Progenitor cell of endocrine pancreas (in vitro differentiated cells): ENCODE measurements at regions not wholly inside any gene's neighbourhood (a gene's known extent, or its start where the extent isn't known, plus 50 kb on each side); places are given as distances from the start of the nearest gene placed in this dataset.

Experiments used
- DNase-seq: peaks from one replicate; pipeline ENCODE4 v3.0.0; 2021; ENCODE audit warnings: low spot score; ENCODE audit not compliant: unreplicated experiment
- H3K27ac Mint-ChIP-seq: 2 replicates; pipeline ENCODE4 v1.8.0; 2021; ENCODE audit warnings: mild to moderate bottlenecking, moderate library complexity, mixed read lengths
- H3K27me3 Mint-ChIP-seq: 2 replicates; pipeline ENCODE4 v1.8.0; 2021; ENCODE audit warnings: mixed read lengths
- H3K36me3 Mint-ChIP-seq: 2 replicates; pipeline ENCODE4 v1.8.0; 2022; ENCODE audit warnings: mixed read lengths; ENCODE audit not compliant: insufficient read depth
- H3K4me1 Mint-ChIP-seq: 2 replicates; pipeline ENCODE4 v1.8.0; 2021; ENCODE audit warnings: low read depth, mixed read lengths
- H3K4me3 Mint-ChIP-seq: 2 replicates; pipeline ENCODE4 v1.8.0; 2021; ENCODE audit warnings: low read depth, mild to moderate bottlenecking, moderate library complexity, mixed read lengths
- H3K9me3 Mint-ChIP-seq: 2 replicates; pipeline ENCODE4 v1.8.0; 2021; ENCODE audit warnings: low read depth, mixed read lengths
- TF ChIP-seq, protein P1 (sequence below): fragments of 200-600 bp; sonication (generic); IDR thresholded peaks from one replicate; pipeline ENCODE4 v1.5.0; 2021; ENCODE audit warnings: antibody characterized with exemption, mild to moderate bottlenecking; ENCODE audit not compliant: unreplicated experiment

DNA sequence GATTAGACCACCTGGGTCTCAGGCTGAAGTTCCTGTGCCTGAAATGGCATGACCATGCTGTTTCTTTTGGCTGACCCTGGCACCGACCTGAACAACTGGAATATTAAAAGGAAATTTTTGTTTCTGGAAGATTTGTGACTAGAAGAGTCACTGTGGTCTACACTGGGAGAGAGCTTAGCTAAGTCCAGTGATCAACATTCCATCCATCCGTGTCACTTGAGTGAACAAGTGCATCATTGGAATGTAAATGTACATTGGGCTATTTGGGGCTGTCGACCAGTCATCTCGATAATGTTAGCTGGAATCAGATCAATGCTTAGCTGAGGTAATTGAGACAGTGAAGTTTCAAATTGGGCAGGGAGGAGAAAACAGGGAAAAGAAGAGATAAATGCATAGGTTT is 95.4 kb upstream of the CCDC85A start:
- H3K27ac Mint-ChIP-seq = no peak overlapping the region
- no peak overlapping the region for H3K4me3 Mint-ChIP-seq
- no peaks in the 10 kb centered on the region for H3K9me3 Mint-ChIP-seq
- H3K4me1 Mint-ChIP-seq = peaks cover 2% of the 10 kb centered on the region
- peaks cover 4% of the 10 kb centered on the region for H3K27me3 Mint-ChIP-seq
- DNase-seq = no peak
- TF ChIP-seq, protein P1, sequence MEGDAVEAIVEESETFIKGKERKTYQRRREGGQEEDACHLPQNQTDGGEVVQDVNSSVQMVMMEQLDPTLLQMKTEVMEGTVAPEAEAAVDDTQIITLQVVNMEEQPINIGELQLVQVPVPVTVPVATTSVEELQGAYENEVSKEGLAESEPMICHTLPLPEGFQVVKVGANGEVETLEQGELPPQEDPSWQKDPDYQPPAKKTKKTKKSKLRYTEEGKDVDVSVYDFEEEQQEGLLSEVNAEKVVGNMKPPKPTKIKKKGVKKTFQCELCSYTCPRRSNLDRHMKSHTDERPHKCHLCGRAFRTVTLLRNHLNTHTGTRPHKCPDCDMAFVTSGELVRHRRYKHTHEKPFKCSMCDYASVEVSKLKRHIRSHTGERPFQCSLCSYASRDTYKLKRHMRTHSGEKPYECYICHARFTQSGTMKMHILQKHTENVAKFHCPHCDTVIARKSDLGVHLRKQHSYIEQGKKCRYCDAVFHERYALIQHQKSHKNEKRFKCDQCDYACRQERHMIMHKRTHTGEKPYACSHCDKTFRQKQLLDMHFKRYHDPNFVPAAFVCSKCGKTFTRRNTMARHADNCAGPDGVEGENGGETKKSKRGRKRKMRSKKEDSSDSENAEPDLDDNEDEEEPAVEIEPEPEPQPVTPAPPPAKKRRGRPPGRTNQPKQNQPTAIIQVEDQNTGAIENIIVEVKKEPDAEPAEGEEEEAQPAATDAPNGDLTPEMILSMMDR = no peak
- no peaks in the 10 kb centered on the region for H3K36me3 Mint-ChIP-seq

GRCh38 chr2:56089931-56090330 is 93.9 kb upstream of the CCDC85A start:
- no peak for DNase-seq
- Mint-ChIP-seq H3K27me3 (peaks cover 4% of the 10 kb centered on the region), H3K4me1 (no peaks in the 10 kb centered on the region), H3K36me3 (no peaks in the 10 kb centered on the region), H3K27ac (no peak overlapping the region), H3K4me3 (no peak overlapping the region), H3K9me3 (peaks cover 5% of the 10 kb centered on the region)
- TF ChIP-seq, protein P1 = no peak

GRCh38 chr2:56099963-56100362 is 83.8 kb upstream of the CCDC85A start:
- no peak for DNase-seq
- H3K36me3 Mint-ChIP-seq = no peaks in the 10 kb centered on the region
- H3K27me3 Mint-ChIP-seq = no peaks in the 10 kb centered on the region
- peaks cover 2% of the 10 kb centered on the region for H3K4me1 Mint-ChIP-seq
- no peak overlapping the region for H3K27ac Mint-ChIP-seq
- TF ChIP-seq, protein P1 = no peak
- H3K4me3 Mint-ChIP-seq = no peak overlapping the region
- peaks cover 4% of the 10 kb centered on the region for H3K9me3 Mint-ChIP-seq

GRCh38 chr2:56100791-56101312 is 82.9 kb upstream of the CCDC85A start:
- TF ChIP-seq, protein P1 = no peak
- Mint-ChIP-seq H3K4me1 (peaks cover 5% of the 10 kb centered on the region), H3K36me3 (no peaks in the 10 kb centered on the region), H3K27me3 (no peaks in the 10 kb centered on the region), H3K27ac (no peak overlapping the region), H3K9me3 (peaks cover 4% of the 10 kb centered on the region), H3K4me3 (no peak overlapping the region)
- no peak for DNase-seq

GRCh38 chr2:56102098-56102497 is 81.7 kb upstream of the CCDC85A start:
- Mint-ChIP-seq H3K9me3 (no peaks in the 10 kb centered on the region), H3K4me3 (no peak overlapping the region), H3K4me1 (peaks cover 5% of the 10 kb centered on the region), H3K27ac (no peak overlapping the region), H3K27me3 (no peaks in the 10 kb centered on the region), H3K36me3 (no peaks in the 10 kb centered on the region)
- DNase-seq = no peak
- TF ChIP-seq, protein P1 = no peak
